ENCODE measurements at regions not wholly inside any gene's neighbourhood (a gene's known extent, or its start where the extent isn't known, plus 50 kb on each side); places are given as distances from the start of the nearest gene placed in this dataset.

DNA sequence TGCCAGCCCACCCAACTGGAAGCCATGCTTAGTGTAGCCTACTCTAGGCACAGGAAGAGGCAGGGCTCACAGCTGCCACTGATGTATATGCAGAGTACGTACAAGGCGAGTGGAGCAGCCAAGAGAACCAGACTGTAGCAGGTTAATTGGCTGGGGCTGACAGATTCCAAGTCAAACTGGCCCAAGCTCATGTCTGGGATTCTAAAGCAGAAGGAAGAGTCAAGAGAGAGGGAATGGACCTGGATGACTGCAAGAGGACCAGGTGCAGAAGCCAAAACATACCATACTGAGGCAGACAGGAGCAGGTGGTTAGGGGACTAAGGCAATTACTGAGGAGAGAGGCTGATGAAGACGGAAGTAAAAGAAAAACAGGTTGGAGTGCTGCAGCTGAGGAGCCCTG lies 51.3 kb upstream of the LRRN2 start:
- DNase-seq = no peak

DNA sequence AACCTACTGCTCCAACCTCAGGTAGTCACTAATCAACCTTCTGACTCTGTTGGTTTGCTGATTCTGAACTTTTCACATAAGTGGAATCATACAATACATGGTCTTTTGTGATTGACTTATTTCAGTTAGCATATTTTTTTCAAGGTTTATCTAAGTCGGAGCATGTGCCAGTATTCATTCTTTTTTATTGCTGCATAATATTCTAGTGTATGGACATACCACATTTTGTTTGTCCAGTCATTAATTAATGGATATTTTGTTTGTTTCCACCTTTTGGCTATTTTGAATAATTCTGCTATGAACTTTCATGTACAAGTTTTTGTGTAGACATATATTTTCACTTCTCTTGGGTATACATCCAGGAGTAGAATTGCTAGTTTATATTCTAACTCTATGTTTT lies 53.0 kb upstream of the LRRN2 start:
- DNase-seq = no peak

DNA sequence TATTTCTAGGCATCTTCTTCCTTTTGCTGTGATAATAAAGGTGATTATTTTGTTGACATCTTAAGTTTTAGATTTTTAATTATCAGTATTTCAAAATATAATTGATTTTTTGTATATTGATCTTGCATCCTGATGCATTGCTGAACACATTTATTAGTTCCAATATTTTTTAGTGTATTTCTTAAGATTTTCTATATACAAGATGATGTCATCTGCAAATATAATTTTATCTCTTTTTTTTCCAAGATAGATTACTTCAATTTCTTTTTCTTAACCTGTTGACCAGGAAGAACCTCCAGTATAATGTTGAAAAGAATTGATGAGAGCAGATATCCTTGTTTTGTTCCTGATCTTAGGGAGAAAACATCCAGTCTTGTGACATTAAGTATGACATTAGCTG lies 54.8 kb upstream of the LRRN2 start:
- no peak for DNase-seq

DNA sequence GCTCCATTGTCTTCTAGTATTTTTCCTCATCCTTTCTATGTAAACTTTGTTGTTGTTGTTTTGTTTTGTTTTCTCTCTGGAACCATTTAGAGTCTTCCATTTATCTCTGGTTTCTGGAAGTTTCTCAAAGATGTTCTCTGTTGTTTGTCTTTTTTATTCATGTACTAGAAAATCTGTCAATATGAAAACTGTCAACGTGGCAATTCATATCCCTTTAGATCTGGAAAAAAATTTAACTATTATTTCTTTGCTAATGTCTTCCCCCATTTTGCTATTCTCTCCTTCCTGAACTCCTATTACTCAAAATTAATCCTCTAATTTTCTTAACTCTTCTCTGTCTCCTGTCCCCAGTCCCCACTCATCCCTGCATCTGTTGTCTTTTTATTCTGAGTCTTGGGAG lies 55.9 kb upstream of the LRRN2 start:
- DNase-seq = no peak

DNA sequence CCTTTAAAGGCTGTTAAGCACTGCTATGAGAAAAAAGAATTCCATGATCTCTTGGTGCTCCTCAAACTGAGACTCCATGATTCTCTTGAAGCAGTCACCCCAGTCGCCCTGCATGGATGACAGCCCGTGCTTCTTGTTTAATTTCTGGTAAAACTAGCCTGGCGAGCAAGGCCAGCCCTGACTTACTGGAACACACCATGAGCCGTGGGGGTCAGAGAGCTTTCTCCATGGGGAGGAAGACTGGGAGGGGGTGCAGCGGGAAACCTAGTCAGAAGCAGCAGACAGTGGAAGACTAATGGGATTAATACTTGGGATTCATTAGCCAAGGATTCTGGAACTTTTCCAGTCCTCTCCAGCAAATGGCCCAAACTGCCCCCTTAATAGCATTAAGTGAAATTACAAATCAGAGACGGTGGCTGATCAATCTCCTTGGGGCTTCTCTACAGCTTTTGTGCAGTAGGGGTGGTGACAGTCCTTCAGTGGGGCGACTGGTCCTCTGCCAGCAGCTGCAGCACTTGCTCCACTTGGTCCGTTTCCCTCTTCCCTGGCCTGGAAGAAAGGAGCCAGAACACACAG lies 57.2 kb upstream of the LRRN2 start:
- no peak for DNase-seq

DNA sequence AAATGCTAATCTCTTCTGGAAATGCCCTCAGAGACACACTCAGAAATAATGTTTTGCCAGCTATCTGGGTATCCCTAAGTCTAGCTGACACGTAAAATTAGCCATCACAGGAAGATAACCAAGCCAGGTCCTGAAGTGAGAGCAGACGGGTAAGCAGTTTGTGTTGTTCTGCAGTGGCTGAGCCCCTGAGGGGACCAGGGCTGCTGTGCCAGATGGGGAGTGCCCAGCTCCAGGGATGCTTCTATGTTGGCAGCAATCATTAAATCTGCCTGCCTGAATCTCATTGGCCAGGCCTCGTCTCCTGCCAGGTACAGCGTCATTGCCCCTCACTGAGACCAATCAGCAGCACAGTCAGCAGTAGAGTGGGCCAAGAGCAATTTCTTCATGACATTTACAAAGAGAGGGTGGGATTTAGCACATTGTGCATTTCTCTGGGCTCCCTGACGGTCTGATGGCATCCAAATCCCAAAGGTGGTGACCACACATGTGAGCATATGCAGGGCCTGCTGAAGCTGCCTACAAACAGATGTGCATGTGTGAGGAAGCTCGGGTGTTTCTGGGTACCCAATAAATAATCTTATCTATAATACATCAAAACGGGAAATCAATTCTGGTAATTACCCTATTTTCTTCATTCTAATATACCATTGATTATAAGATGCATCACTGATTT lies 58.7 kb upstream of the LRRN2 start:
- no peak for DNase-seq

DNA sequence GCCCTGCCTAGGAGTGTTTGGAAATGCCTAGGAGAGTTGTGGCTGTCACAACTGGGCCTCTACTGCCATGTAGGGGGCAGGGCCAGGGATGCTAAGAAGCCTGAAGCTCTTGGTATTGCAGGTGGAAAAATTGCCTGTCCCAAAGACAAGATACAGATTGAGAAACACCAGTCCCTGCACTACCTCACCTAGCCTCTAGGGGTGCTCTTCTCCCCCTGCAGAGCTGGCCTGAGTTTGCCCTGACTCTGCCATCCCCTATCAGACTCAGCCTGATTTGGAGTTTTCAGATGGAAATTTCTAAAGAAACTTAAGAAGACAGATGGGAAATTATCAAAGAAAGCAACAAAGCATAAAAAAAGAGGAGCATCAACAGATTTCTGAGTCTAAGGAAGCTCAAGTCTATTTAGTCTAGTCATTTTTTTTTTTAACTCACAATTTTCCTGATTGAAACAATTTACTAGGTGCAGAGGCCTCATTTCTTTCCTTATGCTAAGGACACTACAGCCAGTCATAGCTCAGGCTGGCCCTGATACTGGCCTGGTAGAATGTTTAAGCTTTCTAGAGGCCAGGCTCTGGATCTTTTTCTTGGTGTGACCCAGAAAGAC lies 61.4 kb upstream of the LRRN2 start:
- no peak for DNase-seq

DNA sequence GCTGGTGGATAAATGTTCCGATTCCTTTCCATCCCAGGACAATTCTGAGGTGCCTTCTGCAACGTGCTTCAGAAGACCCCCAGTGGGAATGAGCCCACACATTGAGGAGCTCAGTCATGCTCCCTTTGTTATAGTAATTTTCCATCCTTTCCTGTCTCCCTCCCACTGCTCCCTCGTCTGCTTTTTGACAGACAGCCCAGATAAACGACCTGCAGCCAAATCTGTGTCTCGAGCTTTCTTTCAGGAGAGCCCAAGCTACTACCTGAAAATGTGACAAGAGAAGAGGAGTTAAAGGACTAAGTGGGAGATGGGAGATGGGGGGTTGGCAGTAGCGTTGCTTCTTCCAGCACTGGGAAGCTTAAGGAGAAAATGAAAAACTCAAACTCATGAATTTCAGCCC lies 65.9 kb upstream of the LRRN2 start:
- no peak for DNase-seq

DNA sequence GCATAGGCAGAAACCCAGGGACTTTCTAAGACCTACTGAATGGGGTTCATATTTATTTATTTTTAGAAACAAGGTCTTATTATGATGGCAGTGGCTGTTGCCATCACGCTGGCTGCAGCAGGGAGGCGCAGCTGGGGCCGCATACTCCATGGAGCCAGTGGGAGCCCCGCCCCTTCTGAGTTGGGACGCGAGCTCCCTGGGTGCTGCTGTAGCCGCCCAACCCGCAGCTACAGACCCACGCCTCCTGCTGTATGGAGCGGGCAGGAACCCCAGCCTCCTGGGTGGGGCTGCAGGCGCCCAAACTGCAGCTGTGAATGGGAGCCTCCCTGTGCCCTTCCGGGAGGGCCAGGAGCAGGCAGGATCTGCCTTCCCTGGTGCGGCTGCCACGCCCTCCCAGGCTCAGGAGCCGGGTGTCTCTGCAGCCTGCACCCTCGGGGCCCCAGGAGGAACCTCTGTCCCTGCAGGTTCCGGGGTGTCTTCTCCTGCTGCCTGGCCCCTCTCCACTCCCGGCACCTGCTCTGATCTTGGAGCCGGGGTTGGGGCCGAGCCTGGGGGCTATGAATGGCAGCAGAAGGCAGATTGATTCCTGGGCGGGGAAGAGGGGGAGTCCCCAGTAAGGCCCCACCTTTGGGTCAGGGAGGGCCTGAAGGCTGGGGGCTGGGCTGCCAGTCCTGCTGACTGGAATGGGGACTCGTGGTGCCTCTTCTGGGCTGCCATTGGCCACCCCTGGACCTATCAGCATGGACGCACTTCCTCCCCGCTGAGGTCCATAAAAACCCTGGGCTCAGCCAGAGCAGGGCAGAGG lies 66.5 kb upstream of the LRRN2 start:
- DNase-seq = no peak

DNA sequence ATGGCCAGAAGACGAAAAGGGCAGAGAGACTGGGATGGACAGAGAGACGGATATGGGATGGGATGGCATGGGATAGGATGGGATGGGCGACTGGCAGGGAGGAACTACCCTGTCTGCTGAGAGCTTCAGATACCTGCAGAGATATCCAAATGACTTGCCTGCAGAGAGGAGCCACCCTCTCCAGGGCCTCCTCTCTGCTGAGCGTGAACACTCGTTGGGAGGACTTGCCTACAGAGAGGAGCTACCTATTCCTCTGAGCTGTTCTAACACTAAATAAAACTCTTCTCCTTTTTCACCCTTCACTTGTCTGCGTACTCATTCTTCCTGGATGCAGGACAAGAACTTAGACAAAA lies 67.1 kb upstream of the LRRN2 start:
- DNase-seq = no peak

DNA sequence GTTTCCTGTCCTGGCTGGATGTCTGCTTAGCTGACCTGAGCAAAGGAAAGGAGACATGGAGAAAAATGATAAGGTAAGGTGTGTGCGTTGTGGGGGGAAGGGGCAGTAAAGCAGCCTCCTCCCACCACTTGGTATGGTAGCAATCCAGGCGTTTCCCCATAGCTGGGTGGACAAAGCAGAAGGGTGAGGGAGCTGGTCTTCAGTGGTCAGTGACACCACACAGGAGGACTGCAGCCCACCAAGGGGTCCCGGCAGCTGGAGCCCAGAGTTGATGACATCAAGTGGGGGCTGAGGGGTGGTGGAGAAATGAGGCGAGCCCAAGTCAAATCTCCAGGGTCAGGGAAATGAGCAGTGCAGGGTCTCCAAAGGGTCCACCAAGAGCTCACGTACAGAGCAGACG lies 69.3 kb upstream of the LRRN2 start:
- no peak for DNase-seq

DNA sequence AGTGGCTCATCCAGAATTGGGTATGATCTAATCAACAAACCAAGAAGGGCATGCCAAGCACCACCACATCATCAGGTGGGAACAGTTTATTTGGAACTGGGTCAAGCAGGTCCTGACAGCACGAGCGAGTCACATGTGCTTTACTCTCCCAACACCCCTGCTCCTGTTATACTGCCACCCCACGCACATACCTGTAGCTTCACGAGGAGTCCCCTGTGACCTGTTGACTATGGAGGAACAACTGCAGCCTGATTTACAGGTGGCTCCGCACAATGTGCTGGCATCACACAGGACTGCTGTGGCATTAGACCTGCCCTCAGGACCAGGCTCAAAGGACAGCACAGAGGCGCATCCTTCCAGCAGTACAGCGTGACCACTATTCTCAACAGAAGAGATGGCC lies 70.8 kb upstream of the LRRN2 start:
- no peak for DNase-seq

DNA sequence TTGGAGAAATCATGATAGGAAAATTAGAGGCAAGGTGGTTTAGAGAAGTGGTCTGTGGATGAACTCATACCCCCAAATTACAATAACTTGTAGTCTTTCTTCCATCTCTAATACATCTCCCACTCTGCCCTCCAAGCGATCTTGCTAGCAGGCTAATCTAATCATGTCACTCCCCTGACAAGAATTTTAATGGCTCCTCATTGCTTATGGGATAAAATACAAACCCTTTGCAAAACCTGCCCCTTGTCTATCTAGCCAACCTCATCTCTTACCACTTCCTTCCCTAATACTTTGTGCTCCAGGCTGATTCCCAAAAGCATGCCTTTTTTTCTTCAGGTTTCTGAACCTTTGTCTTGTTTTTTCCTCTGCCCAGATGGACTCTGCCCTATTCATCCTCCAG lies 71.3 kb upstream of the LRRN2 start:
- no peak for DNase-seq

DNA sequence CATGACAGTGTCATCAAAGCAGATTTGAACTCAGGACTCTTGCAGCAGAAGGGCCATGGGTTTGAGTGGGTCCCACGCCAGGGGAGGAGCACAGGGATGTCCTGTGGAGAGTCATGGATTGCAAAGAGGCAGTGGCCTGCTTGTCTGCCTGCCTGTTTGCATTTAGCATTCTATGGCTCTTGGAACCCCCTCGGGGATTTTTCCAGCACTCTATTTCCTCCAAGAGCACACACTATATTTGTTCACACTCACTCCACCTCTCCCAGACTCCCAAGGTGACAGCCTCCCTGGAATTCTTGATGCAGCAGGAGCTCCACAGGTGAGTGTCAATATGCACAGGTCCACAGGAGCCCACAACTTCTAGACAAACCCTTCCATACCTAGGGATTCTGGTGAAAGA lies 73.1 kb upstream of the LRRN2 start:
- no peak for DNase-seq

DNA sequence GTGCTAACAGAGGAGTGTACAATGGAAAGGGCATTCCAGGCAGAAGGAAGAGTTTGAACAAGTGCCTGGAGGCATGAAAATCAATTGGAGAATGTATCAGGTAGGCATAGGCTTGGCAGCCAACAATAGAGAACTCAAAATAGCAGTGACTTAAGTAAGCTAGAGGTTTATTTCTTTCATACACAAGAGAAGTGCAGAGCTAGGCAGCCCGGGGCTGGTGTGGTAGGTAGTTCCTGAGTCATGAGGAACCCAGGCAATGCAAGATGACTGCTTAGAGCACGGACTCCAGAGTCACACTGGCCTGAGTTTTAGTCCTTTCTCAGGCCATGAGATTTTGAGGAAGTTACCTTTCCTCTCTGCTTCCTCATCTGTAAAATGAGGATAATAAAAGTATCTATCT lies 74.8 kb upstream of the LRRN2 start:
- DNase-seq = no peak

DNA sequence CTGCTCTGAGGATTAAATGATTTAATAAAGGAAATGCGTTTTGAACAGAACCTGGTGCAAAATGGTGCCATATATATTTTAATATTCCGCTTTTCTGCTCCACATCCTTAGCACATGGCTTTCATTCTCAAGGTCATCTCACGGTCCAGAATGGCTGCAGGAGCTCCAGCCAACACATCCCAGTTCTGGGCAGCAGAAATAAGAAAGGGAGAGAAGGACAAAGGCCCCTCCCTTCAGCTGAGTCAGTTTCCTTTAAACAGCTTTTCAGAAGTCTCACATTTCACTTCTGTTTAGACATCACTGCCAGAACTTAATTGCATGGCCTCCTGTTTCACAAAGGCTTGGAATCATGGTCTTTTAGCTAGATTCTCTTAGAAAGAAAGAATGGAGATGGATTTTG lies 75.2 kb upstream of the LRRN2 start:
- DNase-seq = no peak

DNA sequence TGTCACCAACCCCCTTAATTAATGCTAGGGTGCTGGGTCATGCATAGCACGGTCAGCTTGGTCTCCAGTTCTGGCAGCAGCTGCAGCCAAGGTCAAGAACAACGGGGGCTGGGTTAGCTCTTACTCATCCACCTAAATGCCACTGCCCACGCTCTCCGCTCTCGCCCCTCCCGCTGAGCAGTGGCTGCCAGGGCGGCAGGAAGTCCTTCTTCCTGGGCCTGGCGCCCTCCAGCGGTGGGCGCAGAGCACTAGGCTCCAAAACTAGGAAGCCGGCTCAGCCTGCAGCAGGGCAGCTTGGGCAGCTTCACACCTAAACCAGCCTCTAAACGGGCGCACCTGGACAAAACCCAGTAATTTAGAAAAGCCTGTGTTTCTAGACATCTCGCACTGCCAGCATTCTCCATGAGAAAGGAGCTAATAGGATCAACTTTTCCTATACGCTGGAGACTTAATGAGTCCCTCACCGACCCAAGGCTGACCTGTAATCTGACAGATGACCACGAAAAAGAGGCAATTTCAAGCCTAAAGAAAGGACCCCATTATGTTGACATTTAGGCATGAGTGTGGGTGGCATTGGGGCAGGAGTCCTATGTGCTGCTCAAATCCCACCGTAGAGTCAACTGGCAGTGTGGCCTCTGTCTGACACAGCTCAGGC lies 78.4 kb upstream of the LRRN2 start:
- peak; percentile 26 for DNase-seq

DNA sequence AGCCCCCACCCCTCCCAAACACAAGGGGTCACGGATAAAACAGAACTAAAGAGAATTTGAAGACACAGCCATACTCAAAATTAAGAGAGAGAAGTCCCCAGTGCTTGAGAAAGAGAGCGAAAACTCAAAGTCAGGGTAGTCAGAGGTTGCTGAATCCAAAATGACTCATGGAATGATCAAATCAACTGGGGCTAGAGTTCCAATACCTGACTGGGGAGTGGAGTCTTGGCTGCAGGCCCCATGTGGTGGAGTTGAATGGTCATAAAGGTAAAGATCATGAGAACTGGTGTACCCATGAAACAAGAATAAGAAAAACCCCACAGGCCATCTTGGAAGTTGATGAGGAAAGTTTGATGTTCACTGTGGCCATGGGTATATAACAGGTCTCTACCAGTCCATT lies 84.5 kb upstream of the LRRN2 start:
- no peak for DNase-seq

DNA sequence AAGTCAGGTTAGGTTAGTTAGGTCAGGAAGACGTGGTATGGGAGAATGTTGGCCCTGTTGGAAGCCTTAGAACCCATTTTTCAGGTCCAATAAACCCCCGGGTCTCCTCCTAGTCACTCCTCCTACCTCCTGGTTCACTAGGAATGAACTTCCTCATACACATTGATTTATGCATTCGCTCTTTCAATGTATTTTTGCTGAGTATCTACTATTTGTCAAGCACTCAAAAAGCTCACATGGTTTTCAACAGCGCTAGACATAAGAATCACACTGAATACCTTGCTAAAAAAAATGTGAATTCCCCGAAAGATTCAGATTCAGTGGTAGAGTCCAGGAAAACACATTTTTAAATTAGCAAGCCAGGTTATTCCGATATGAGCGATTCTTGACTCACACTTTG lies 85.8 kb upstream of the LRRN2 start:
- no peak for DNase-seq

DNA sequence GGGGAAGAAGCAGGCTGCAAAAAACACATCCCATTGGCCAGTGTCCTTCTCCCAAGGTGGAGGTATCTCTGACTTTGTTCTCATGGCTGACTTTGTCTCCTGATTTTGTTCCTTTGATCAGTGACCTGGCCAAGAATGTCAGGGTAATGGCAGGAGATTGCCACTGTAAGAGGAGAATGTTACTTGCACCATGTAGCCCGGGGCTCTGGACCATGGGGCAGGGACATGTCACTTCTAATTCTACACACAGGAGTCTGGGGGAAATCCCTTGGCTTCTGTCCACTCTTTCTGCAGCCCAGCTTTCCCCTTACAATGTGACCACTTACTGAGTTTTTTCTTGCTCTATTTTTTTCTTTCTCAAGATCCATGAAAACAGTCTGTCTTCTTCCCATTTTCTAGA lies 87.7 kb upstream of the LRRN2 start:
- DNase-seq = no peak

DNA sequence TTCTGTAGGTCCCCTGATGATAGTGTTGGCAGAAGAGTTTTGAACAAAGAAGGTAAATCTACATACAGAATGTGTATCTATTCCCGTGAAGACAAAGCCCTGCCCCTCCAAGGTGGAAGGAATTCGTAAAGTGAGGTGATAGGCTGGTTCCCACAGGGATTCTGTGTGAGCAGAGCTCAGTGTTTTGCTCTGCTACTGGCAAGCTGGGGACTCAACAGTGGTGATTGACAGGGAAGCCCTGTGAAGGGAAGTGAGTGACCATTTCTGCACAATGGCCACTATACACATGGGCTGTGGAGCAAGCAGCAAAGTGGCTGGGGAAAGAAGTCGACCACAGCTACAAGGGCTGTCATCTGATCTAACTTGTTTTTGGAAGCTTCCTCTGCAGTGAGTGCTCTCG lies 90.0 kb upstream of the LRRN2 start:
- DNase-seq = no peak

DNA sequence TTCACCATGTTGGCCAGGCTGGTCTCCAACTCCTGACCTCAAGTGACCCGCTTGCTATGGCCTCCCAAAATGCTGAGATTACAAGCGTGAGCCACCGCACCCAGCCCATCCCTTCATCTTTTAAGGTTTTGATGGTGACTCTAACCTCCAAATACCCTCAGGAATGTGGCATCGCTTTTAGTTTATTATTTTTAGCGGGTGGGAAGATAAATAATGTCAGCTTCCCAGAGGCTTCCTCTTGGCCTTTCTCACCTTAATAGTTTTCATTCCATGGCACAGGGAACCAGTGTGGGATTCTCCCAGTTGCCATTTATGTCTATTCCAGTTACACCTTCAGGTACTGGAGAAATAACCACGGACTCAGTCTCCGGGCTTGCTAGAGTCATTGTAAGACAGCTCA lies 92.1 kb upstream of the LRRN2 start:
- DNase-seq = no peak

DNA sequence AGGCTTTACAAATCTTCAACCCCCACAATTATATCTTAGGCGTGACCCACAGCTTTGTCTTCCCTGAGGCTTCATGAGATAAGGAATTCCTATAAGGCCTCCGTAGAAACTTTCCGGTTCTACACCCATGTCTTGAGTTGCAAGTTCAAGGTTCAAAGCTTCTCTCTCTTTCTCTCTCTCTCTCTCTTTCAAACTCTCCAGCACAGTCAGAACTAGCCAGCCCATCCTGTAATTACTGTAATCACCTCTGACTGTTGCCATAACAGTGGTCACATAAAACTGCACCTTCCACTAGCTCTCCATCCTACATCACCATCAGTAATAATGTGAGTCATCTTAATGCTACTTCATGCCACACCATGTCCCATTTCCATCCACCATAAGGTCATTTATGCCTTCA lies 90.0 kb upstream of the NFASC start:
- DNase-seq = no peak
